ENCODE measurements at regions not wholly inside any gene's neighbourhood (a gene's known extent, or its start where the extent isn't known, plus 50 kb on each side); places are given as distances from the start of the nearest gene placed in this dataset.

GRCh38 chr5:87997662-87998061, 271.0 kb downstream of the TMEM161B start:
- H3K36me3 ChIP-seq (ENCODE audit: control insufficient read depth, insufficient read depth, low read length) = no peaks in the 10 kb centered on the region
- H3K27me3 ChIP-seq (replicated peaks; ENCODE audit: control insufficient read depth, insufficient read depth, low read length, poor library complexity, severe bottlenecking) = no peaks in the 10 kb centered on the region
- DNase-seq = no peak

GRCh38 chr5:87966213-87966612, 302.4 kb downstream of the TMEM161B start:
- DNase-seq = no peak
- Histone ChIP-seq H3K4me3 (ENCODE audit: insufficient read depth, low read depth, low read length, poor library complexity, severe bottlenecking) (no peak overlapping the region), H3K4me1 (ENCODE audit: control insufficient read depth, insufficient read depth, low read length, poor library complexity, severe bottlenecking) (no peaks in the 10 kb centered on the region), H3K9me3 (ENCODE audit: control insufficient read depth, low read length) (no peaks in the 10 kb centered on the region), H3K36me3 (ENCODE audit: control insufficient read depth, insufficient read depth, low read length) (no peaks in the 10 kb centered on the region), H3K27ac (ENCODE audit: insufficient read depth, low read length, poor library complexity, severe bottlenecking) (no peak overlapping the region), H3K27me3 (replicated peaks; ENCODE audit: control insufficient read depth, insufficient read depth, low read length, poor library complexity, severe bottlenecking) (no peaks in the 10 kb centered on the region)

More at GRCh38 chr5:87997662-87998061, 271.0 kb downstream of the TMEM161B start:
- no peak overlapping the region for H3K27ac ChIP-seq (ENCODE audit: insufficient read depth, low read length, poor library complexity, severe bottlenecking)
- H3K9me3 ChIP-seq (ENCODE audit: control insufficient read depth, low read length) = no peaks in the 10 kb centered on the region
- no peaks in the 10 kb centered on the region for H3K4me1 ChIP-seq (ENCODE audit: control insufficient read depth, insufficient read depth, low read length, poor library complexity, severe bottlenecking)
- no peak overlapping the region for H3K4me3 ChIP-seq (ENCODE audit: insufficient read depth, low read depth, low read length, poor library complexity, severe bottlenecking)

- no peak overlapping the region for H3K27ac ChIP-seq (ENCODE audit: insufficient read depth, low read length, poor library complexity, severe bottlenecking)
- no peaks in the 10 kb centered on the region for H3K36me3 ChIP-seq (ENCODE audit: control insufficient read depth, insufficient read depth, low read length)
- no peaks in the 10 kb centered on the region for H3K27me3 ChIP-seq (replicated peaks; ENCODE audit: control insufficient read depth, insufficient read depth, low read length, poor library complexity, severe bottlenecking)
- H3K4me3 ChIP-seq (ENCODE audit: insufficient read depth, low read depth, low read length, poor library complexity, severe bottlenecking) = no peak overlapping the region
- DNase-seq = no peak
- no peaks in the 10 kb centered on the region for H3K4me1 ChIP-seq (ENCODE audit: control insufficient read depth, insufficient read depth, low read length, poor library complexity, severe bottlenecking)
- H3K9me3 ChIP-seq (ENCODE audit: control insufficient read depth, low read length) = no peaks in the 10 kb centered on the region
Observed at GRCh38 chr5:87954121-87954520, 314.5 kb downstream of the TMEM161B start.

GRCh38 chr5:87951661-87952060, 317.0 kb downstream of the TMEM161B start:
- H3K4me3 ChIP-seq (ENCODE audit: insufficient read depth, low read depth, low read length, poor library complexity, severe bottlenecking) = no peak overlapping the region
- no peaks in the 10 kb centered on the region for H3K27me3 ChIP-seq (replicated peaks; ENCODE audit: control insufficient read depth, insufficient read depth, low read length, poor library complexity, severe bottlenecking)
- no peak overlapping the region for H3K27ac ChIP-seq (ENCODE audit: insufficient read depth, low read length, poor library complexity, severe bottlenecking)
- no peaks in the 10 kb centered on the region for H3K4me1 ChIP-seq (ENCODE audit: control insufficient read depth, insufficient read depth, low read length, poor library complexity, severe bottlenecking)
- no peaks in the 10 kb centered on the region for H3K36me3 ChIP-seq (ENCODE audit: control insufficient read depth, insufficient read depth, low read length)
- DNase-seq = no peak
- no peaks in the 10 kb centered on the region for H3K9me3 ChIP-seq (ENCODE audit: control insufficient read depth, low read length)

- no peak for DNase-seq
- Histone ChIP-seq H3K27ac (ENCODE audit: insufficient read depth, low read length, poor library complexity, severe bottlenecking) (no peak overlapping the region), H3K4me1 (ENCODE audit: control insufficient read depth, insufficient read depth, low read length, poor library complexity, severe bottlenecking) (no peaks in the 10 kb centered on the region), H3K36me3 (ENCODE audit: control insufficient read depth, insufficient read depth, low read length) (no peaks in the 10 kb centered on the region), H3K9me3 (ENCODE audit: control insufficient read depth, low read length) (no peaks in the 10 kb centered on the region), H3K4me3 (ENCODE audit: insufficient read depth, low read depth, low read length, poor library complexity, severe bottlenecking) (no peak overlapping the region), H3K27me3 (replicated peaks; ENCODE audit: control insufficient read depth, insufficient read depth, low read length, poor library complexity, severe bottlenecking) (no peaks in the 10 kb centered on the region)
Observed at GRCh38 chr5:87949676-87950631, 318.7 kb downstream of the TMEM161B start.

- H3K27me3 ChIP-seq (replicated peaks; ENCODE audit: control insufficient read depth, insufficient read depth, low read length, poor library complexity, severe bottlenecking) = no peaks in the 10 kb centered on the region
Observed at GRCh38 chr5:87948486-87948885, 320.2 kb downstream of the TMEM161B start.

GRCh38 chr5:87946271-87946670, 322.4 kb downstream of the TMEM161B start:
- no peaks in the 10 kb centered on the region for H3K27me3 ChIP-seq (replicated peaks; ENCODE audit: control insufficient read depth, insufficient read depth, low read length, poor library complexity, severe bottlenecking)
- DNase-seq = no peak
- no peaks in the 10 kb centered on the region for H3K4me1 ChIP-seq (ENCODE audit: control insufficient read depth, insufficient read depth, low read length, poor library complexity, severe bottlenecking)
- no peaks in the 10 kb centered on the region for H3K9me3 ChIP-seq (ENCODE audit: control insufficient read depth, low read length)
- no peak overlapping the region for H3K27ac ChIP-seq (ENCODE audit: insufficient read depth, low read length, poor library complexity, severe bottlenecking)
- no peak overlapping the region for H3K4me3 ChIP-seq (ENCODE audit: insufficient read depth, low read depth, low read length, poor library complexity, severe bottlenecking)
- H3K36me3 ChIP-seq (ENCODE audit: control insufficient read depth, insufficient read depth, low read length) = no peaks in the 10 kb centered on the region

More at GRCh38 chr5:87948486-87948885, 320.2 kb downstream of the TMEM161B start:
- no peak for DNase-seq
- H3K4me1 ChIP-seq (ENCODE audit: control insufficient read depth, insufficient read depth, low read length, poor library complexity, severe bottlenecking) = no peaks in the 10 kb centered on the region
- no peaks in the 10 kb centered on the region for H3K9me3 ChIP-seq (ENCODE audit: control insufficient read depth, low read length)
- H3K36me3 ChIP-seq (ENCODE audit: control insufficient read depth, insufficient read depth, low read length) = no peaks in the 10 kb centered on the region
- H3K27ac ChIP-seq (ENCODE audit: insufficient read depth, low read length, poor library complexity, severe bottlenecking) = no peak overlapping the region
- H3K4me3 ChIP-seq (ENCODE audit: insufficient read depth, low read depth, low read length, poor library complexity, severe bottlenecking) = no peak overlapping the region

GRCh38 chr5:87945286-87945650, 323.4 kb downstream of the TMEM161B start:
- no peak overlapping the region for H3K4me3 ChIP-seq (ENCODE audit: insufficient read depth, low read depth, low read length, poor library complexity, severe bottlenecking)
- no peak for DNase-seq
- H3K9me3 ChIP-seq (ENCODE audit: control insufficient read depth, low read length) = no peaks in the 10 kb centered on the region
- no peaks in the 10 kb centered on the region for H3K27me3 ChIP-seq (replicated peaks; ENCODE audit: control insufficient read depth, insufficient read depth, low read length, poor library complexity, severe bottlenecking)
- no peak overlapping the region for H3K27ac ChIP-seq (ENCODE audit: insufficient read depth, low read length, poor library complexity, severe bottlenecking)
- H3K36me3 ChIP-seq (ENCODE audit: control insufficient read depth, insufficient read depth, low read length) = no peaks in the 10 kb centered on the region
- no peaks in the 10 kb centered on the region for H3K4me1 ChIP-seq (ENCODE audit: control insufficient read depth, insufficient read depth, low read length, poor library complexity, severe bottlenecking)

GRCh38 chr5:87944553-87945285, 323.9 kb downstream of the TMEM161B start:
- DNase-seq = no peak
- Histone ChIP-seq H3K9me3 (ENCODE audit: control insufficient read depth, low read length) (no peaks in the 10 kb centered on the region), H3K27me3 (replicated peaks; ENCODE audit: control insufficient read depth, insufficient read depth, low read length, poor library complexity, severe bottlenecking) (no peaks in the 10 kb centered on the region), H3K27ac (ENCODE audit: insufficient read depth, low read length, poor library complexity, severe bottlenecking) (no peak overlapping the region), H3K36me3 (ENCODE audit: control insufficient read depth, insufficient read depth, low read length) (no peaks in the 10 kb centered on the region), H3K4me1 (ENCODE audit: control insufficient read depth, insufficient read depth, low read length, poor library complexity, severe bottlenecking) (no peaks in the 10 kb centered on the region), H3K4me3 (ENCODE audit: insufficient read depth, low read depth, low read length, poor library complexity, severe bottlenecking) (no peak overlapping the region)

GRCh38 chr5:87940775-87941174, 327.9 kb downstream of the TMEM161B start:
- DNase-seq = no peak
- H3K27ac ChIP-seq (ENCODE audit: insufficient read depth, low read length, poor library complexity, severe bottlenecking) = no peak overlapping the region
- H3K27me3 ChIP-seq (replicated peaks; ENCODE audit: control insufficient read depth, insufficient read depth, low read length, poor library complexity, severe bottlenecking) = no peaks in the 10 kb centered on the region
- H3K4me3 ChIP-seq (ENCODE audit: insufficient read depth, low read depth, low read length, poor library complexity, severe bottlenecking) = no peak overlapping the region
- H3K9me3 ChIP-seq (ENCODE audit: control insufficient read depth, low read length) = no peaks in the 10 kb centered on the region
- H3K4me1 ChIP-seq (ENCODE audit: control insufficient read depth, insufficient read depth, low read length, poor library complexity, severe bottlenecking) = no peaks in the 10 kb centered on the region
- H3K36me3 ChIP-seq (ENCODE audit: control insufficient read depth, insufficient read depth, low read length) = no peaks in the 10 kb centered on the region

All from effector memory CD4-positive, alpha-beta T cell (primary cell).